ENCODE measurements at regions not wholly inside any gene's neighbourhood (a gene's known extent, or its start where the extent isn't known, plus 50 kb on each side); places are given as distances from the start of the nearest gene placed in this dataset.

DNA sequence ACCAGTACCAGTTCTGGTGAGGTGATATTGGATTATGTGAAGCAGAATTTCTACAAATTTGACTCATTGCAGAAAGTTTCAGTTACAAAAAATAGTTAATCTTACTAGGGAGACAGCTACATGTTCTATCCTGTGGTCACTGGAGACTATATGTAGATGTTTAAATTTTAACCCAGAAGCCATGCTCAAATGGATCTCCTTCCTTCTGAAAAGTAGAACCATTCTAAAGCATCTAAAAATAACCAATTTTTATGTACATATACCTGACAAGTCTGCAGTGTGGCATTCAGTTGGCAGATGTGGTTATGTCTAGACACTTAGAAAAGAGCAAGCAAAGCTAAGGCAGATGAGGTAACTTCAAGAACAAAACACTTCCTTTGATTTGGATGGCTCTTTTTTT, 65.5 kb upstream of the POU4F3 start:
- FAIRE-seq, result no peak
- in situ Hi-C loops (cut with HindIII; ENCODE audit: extremely low pct_ligation_motif_present, low pct_unique_long_range_greater_than_20kb), result no loop called here
- POLR2A ChIA-PET, result no interaction called here

More for the DNA sequence above, 65.5 kb upstream of the POU4F3 start:
- Histone ChIP-seq H3K4me2 (ENCODE audit: low read depth, low read length) (no peak overlapping the region), H3K79me2 (ENCODE audit: insufficient read depth, low read length) (no peaks in the 10 kb centered on the region), H3K27me3 (ENCODE audit: control insufficient read depth in 1 of 2, insufficient read depth in 2 of 2, low read length in 2 of 2) (no peaks in the 10 kb centered on the region), H3K27ac (ENCODE audit: extremely low read length, insufficient read depth, low read length) (no peak overlapping the region), H3K4me1 (ENCODE audit: insufficient read depth, low read length) (no peaks in the 10 kb centered on the region), H2AFZ (ENCODE audit: low read length) (no peak overlapping the region), H4K20me1 (ENCODE audit: insufficient read depth, low read length) (no peaks in the 10 kb centered on the region), H3K4me3 (replicated peaks in 1 of 3; ENCODE audit: insufficient read depth in 1 of 3, low read depth in 2 of 3, low read length in 3 of 3) (no peak overlapping the region), H3K36me3 (replicated peaks in 1 of 2; ENCODE audit: control insufficient read depth in 1 of 2, insufficient read depth in 2 of 2, low read length in 2 of 2) (peaks cover 5 to 55% of the 10 kb centered on the region in 2 experiments), H3K9me3 (ENCODE audit: low read length) (no peaks in the 10 kb centered on the region), H3K9ac (ENCODE audit: insufficient read depth, low read depth, low read length) (no peak overlapping the region)
- CTCF ChIA-PET (ENCODE audit: low intra/inter-chr PET ratio, low total read pairs), result no interaction called here
- BruUV-seq (replicated peaks), result no TSS peak
- DNase-seq (ENCODE audit: low spot score), result no peak
- intact Hi-C loops (cut with micrococcal nuclease; ENCODE audit: unreplicated experiment), result no loop called here
- no peak for ATAC-seq
- no peak for TF ChIP-seq ZC3H4 (CRISPR knock-in tag; IDR thresholded peaks at IDR 0.05; ENCODE audit: borderline replicate concordance)
- no peak for TF ChIP-seq NR3C1 (CRISPR knock-in tag; IDR thresholded peaks at IDR 0.05)
- no peak for TF ChIP-seq YY1 (IDR thresholded peaks at IDR 0.05; ENCODE audit: insufficient read depth, insufficient replicate concordance, low read depth, low read length)
- no peak for TF ChIP-seq CTCF (CRISPR knock-in tag; IDR thresholded peaks at IDR 0.05)
- TF ChIP-seq RARG (CRISPR knock-in tag; IDR thresholded peaks at IDR 0.05; ENCODE audit: low read depth), result no peak
- TF ChIP-seq ZSCAN22 (CRISPR knock-in tag; IDR thresholded peaks at IDR 0.05), result no peak
- no peak for TF ChIP-seq ZNF142 (CRISPR knock-in tag; IDR thresholded peaks at IDR 0.05)
- no peak for TF ChIP-seq ZNF451 (CRISPR knock-in tag; IDR thresholded peaks at IDR 0.05)
- no peak for TF ChIP-seq SMC3 (IDR thresholded peaks at IDR 0.05; ENCODE audit: low read length)
- TF ChIP-seq RFX5 (IDR thresholded peaks at IDR 0.05; ENCODE audit: low read depth, low read length), result no peak
- TF ChIP-seq ZNF335 (CRISPR knock-in tag; IDR thresholded peaks at IDR 0.05), result no peak
- no peak for TF ChIP-seq RAD21 (CRISPR knock-in tag; IDR thresholded peaks at IDR 0.05)
